ENCODE measurements at regions not wholly inside any gene's neighbourhood (a gene's known extent, or its start where the extent isn't known, plus 50 kb on each side); places are given as distances from the start of the nearest gene placed in this dataset.
A peak's percentile ranks its signal among the peaks of the same experiment; 100 is the strongest.

DNA sequence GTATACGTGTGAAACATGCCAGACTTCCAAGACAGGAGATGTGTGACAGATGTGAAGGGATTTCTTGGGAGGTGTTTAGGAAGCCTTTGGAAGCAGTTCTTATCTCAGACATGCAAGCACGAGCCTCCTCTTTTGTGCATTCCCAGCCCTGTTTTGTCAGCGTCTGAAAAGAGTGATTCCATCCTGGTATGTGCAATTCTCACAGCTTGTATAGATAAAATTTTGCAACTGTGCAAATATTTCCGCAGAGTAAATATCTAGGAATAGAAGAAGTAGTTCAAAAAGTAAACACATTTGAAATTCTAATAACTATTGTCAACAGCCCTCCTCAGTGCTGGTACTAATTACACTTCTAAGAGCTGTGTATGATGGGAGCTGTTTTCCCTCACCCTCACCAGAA lies 72.3 kb upstream of the C1QTNF9B start:
- no peak overlapping the region for H3K4me3 ChIP-seq (replicated peaks in 1 of 3; ENCODE audit: low read depth in 2 of 3, low read length in 3 of 3)
- peaks cover 0 to 4% (median 1%) of the 10 kb centered on the region in 3 donors for H3K27me3 Mint-ChIP-seq (ENCODE audit: low read depth in 3 of 3)
- intact Hi-C loops (cut with micrococcal nuclease): no loop called here
- no peaks in the 10 kb centered on the region for H3K79me2 ChIP-seq (ENCODE audit: insufficient read depth, low read length)
- no peak overlapping the region for H2AFZ ChIP-seq (ENCODE audit: insufficient read depth, low read depth, low read length, poor library complexity, severe bottlenecking)
- DNase-seq: no peak
- no peak overlapping the region for H3K4me3 Mint-ChIP-seq
- TF ChIP-seq, protein P1, sequence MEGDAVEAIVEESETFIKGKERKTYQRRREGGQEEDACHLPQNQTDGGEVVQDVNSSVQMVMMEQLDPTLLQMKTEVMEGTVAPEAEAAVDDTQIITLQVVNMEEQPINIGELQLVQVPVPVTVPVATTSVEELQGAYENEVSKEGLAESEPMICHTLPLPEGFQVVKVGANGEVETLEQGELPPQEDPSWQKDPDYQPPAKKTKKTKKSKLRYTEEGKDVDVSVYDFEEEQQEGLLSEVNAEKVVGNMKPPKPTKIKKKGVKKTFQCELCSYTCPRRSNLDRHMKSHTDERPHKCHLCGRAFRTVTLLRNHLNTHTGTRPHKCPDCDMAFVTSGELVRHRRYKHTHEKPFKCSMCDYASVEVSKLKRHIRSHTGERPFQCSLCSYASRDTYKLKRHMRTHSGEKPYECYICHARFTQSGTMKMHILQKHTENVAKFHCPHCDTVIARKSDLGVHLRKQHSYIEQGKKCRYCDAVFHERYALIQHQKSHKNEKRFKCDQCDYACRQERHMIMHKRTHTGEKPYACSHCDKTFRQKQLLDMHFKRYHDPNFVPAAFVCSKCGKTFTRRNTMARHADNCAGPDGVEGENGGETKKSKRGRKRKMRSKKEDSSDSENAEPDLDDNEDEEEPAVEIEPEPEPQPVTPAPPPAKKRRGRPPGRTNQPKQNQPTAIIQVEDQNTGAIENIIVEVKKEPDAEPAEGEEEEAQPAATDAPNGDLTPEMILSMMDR (IDR thresholded peaks at IDR 0.05): no peak
- 79% methylated on average over 2 of the region's 4 CpGs for WGBS (ENCODE audit: insufficient coverage)
- H3K9ac ChIP-seq (ENCODE audit: insufficient read depth, low read length, poor library complexity, severe bottlenecking): no peak overlapping the region
- H3K4me2 ChIP-seq (replicated peaks; ENCODE audit: extremely low read depth, low read length, poor library complexity, severe bottlenecking): no peak overlapping the region
- no peaks in the 10 kb centered on the region for H3K36me3 ChIP-seq (replicated peaks in 1 of 2; ENCODE audit: control insufficient read depth in 1 of 2, insufficient read depth in 2 of 2, low read length in 2 of 2)
- no peaks in the 10 kb centered on the region for H3K36me3 Mint-ChIP-seq
- H3K4me1 Mint-ChIP-seq: no peaks in the 10 kb centered on the region
- H3K27me3 ChIP-seq (ENCODE audit: control insufficient read depth in 2 of 2, insufficient read depth in 2 of 2, low read length in 2 of 2): no peaks in the 10 kb centered on the region
- no peaks in the 10 kb centered on the region for H3K9me3 ChIP-seq (replicated peaks in 1 of 2; ENCODE audit: control insufficient read depth in 1 of 2, insufficient read depth in 1 of 2, low read length in 2 of 2)
- H4K20me1 ChIP-seq (ENCODE audit: insufficient read depth, low read length): no peaks in the 10 kb centered on the region
- H3K27ac ChIP-seq (ENCODE audit: low read depth in 1 of 2, low read length in 2 of 2): no peak overlapping the region
- no peaks in the 10 kb centered on the region for H3K4me1 ChIP-seq (ENCODE audit: control insufficient read depth in 1 of 2, insufficient read depth in 2 of 2, low read length in 2 of 2)
- peaks cover 0 to 2% (median 0%) of the 10 kb centered on the region in 7 donors for H3K9me3 Mint-ChIP-seq
- H3K27ac Mint-ChIP-seq: no peak overlapping the region

DNA sequence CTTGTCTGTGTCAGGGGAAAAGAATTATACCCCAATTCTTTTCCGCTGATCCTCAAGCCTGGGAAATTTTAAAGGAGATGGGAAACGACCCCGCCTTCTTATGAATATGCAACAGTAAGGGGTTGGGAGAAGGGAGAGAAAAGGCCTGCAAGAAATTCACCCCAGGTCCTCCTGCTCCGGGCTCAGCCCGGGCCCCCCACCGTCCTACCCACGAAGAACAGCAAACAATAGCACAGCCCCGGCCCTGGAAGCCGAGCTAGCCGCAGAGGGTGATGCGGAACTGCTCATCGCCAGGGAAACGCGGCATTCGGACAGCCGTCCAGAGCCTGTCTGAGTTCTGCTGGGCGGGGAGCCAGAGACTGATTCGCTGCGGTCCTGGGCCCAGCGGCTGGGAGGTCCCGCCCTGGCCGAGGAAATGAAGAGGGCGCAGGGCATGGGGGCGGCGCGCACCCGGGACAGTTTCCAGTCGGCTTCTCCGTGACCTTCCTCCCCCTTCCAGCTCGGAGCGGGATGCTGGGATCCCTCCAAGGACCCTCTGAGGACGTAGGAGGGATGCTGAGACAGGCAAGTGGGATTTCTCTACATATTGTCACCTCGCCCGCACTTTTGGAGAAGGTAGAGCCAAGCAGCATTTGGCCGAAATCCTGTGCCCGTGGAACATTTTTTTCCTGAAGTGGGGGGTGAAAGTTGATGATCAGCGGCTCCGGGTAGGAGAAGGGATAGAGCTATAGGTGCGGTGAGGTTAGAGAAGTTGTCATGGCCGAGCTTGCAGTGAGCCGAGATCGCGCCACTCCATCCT lies 82.3 kb upstream of the C1QTNF9B start:
- WGBS (ENCODE audit: insufficient coverage): under 1% methylated on average over 28 of the region's 43 CpGs
- TF ChIP-seq, protein P1 (IDR thresholded peaks at IDR 0.05): no peak
- H3K36me3 Mint-ChIP-seq: no peaks in the 10 kb centered on the region
- H4K20me1 ChIP-seq (ENCODE audit: insufficient read depth, low read length): no peaks in the 10 kb centered on the region
- peaks cover 23 to 43% (median 39%) of the 10 kb centered on the region in 3 donors for H3K27me3 Mint-ChIP-seq (ENCODE audit: low read depth in 3 of 3)
- peak overlapping the region; percentile 33 to 79 (median 34) for H3K4me3 ChIP-seq (replicated peaks in 1 of 3; ENCODE audit: low read depth in 2 of 3, low read length in 3 of 3)
- H3K4me1 ChIP-seq (ENCODE audit: control insufficient read depth in 1 of 2, insufficient read depth in 2 of 2, low read length in 2 of 2): peaks cover 14% of the 10 kb centered on the region in 2 donors
- intact Hi-C loops (cut with micrococcal nuclease): no loop called here
- peak overlapping the region; percentile 68 for H2AFZ ChIP-seq (ENCODE audit: insufficient read depth, low read depth, low read length, poor library complexity, severe bottlenecking)
- H3K36me3 ChIP-seq (replicated peaks in 1 of 2; ENCODE audit: control insufficient read depth in 1 of 2, insufficient read depth in 2 of 2, low read length in 2 of 2): no peaks in the 10 kb centered on the region
- H3K4me2 ChIP-seq (replicated peaks; ENCODE audit: extremely low read depth, low read length, poor library complexity, severe bottlenecking): peak overlapping the region; percentile 90
- H3K4me3 Mint-ChIP-seq: peak overlapping the region; percentile 83 to 98
- no peak overlapping the region for H3K27ac ChIP-seq (ENCODE audit: low read depth in 1 of 2, low read length in 2 of 2)
- H3K27me3 ChIP-seq (ENCODE audit: control insufficient read depth in 2 of 2, insufficient read depth in 2 of 2, low read length in 2 of 2): peaks cover 6 to 34% of the 10 kb centered on the region in 2 donors
- peaks cover 0 to 5% (median 0%) of the 10 kb centered on the region in 7 donors for H3K9me3 Mint-ChIP-seq
- peaks cover 15% of the 10 kb centered on the region for H3K4me1 Mint-ChIP-seq
- peak overlapping the region; percentile 56 for H3K9ac ChIP-seq (ENCODE audit: insufficient read depth, low read length, poor library complexity, severe bottlenecking)
- H3K27ac Mint-ChIP-seq: peak overlapping the region in 4 of 7 donors; percentile 49 to 69 (median 63)
- no peaks in the 10 kb centered on the region for H3K79me2 ChIP-seq (ENCODE audit: insufficient read depth, low read length)
- DNase-seq: peak; percentile 37 to 49 (median 43)
- H3K9me3 ChIP-seq (replicated peaks in 1 of 2; ENCODE audit: control insufficient read depth in 1 of 2, insufficient read depth in 1 of 2, low read length in 2 of 2): no peaks in the 10 kb centered on the region
